HG03064 (cell line): ENCODE measurements at regions not wholly inside any gene's neighbourhood (a gene's known extent, or its start where the extent isn't known, plus 50 kb on each side); places are given as distances from the start of the nearest gene placed in this dataset.

Source experiments
- ATAC-seq: cut with Tn5 transposase; IDR thresholded peaks from one replicate; pipeline ENCODE4 v1.9.1; 2021; ENCODE audit warnings: low read depth; ENCODE audit not compliant: unreplicated experiment

DNA sequence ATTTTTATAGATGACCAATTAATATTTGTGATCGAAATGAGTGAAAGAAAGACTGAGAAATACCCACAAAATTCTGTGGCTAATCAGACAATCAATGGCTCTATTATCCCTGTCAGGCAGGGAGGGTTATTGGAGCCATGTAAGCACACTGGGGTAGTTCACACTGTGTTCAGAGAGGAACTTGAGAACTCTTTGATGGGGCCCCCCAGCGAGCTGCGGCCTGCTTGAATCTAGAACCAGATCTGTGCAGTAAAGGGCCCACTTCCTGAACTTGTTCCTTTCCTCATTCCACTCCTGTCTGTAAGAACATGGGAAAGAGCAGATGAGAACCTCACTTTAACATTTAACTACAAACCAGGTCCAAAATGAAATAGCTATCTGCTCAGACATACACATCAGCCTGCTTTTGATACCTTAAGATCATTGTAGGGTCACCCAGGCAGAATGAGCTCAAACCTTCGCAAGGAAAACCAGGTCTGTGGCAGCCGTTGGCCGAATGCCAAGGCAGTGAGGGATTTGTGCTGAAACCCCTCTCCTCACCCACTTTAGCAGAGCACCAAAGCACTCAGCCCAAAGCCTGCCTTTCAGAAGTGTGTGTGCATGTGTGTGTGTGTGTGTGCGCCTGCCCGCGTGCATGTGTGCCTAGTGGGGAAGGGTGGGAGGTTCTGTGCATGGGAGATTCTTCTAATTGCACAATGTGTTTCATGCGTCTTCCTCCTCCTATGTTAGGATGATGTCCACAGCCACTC, 365.6 kb upstream of the MGMT start:
- ATAC-seq: no peak

DNA sequence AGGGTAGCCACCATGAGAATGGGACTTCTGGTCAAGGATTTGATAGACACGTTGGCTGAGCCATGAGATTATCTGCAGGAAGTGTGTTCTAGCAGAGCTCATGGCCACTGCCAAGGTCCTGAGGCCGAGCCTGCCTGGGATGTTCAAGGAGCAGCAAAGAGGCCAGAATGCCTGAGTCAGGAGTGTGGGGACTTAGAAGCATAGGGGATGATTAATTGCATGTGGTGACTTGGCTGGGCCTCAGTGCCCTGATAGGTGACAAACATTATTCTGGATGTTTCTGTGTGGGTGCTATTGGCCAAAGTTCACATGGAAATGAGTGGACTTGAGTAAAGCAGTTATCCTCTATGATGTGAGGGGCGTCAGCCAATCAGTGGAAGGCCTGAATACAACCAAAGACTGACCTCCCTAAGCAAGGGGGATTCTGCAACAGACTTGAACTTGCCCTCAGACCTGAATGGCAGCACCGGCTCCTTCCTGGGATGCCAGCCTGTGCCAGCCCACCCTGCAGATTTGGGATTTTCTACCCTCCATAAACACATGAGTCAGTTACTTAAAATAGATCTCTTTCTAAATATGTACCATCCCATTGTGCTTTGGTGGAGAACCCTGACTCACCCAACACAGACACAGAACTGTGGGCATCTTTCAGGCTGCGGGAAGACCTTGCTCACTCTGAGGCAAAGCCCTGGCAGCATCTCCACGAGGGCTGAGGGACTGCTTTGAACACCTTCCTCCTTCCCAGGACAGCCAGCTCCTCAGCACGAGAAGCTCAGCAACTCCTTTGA, 363.9 kb upstream of the MGMT start:
- ATAC-seq: no peak

DNA sequence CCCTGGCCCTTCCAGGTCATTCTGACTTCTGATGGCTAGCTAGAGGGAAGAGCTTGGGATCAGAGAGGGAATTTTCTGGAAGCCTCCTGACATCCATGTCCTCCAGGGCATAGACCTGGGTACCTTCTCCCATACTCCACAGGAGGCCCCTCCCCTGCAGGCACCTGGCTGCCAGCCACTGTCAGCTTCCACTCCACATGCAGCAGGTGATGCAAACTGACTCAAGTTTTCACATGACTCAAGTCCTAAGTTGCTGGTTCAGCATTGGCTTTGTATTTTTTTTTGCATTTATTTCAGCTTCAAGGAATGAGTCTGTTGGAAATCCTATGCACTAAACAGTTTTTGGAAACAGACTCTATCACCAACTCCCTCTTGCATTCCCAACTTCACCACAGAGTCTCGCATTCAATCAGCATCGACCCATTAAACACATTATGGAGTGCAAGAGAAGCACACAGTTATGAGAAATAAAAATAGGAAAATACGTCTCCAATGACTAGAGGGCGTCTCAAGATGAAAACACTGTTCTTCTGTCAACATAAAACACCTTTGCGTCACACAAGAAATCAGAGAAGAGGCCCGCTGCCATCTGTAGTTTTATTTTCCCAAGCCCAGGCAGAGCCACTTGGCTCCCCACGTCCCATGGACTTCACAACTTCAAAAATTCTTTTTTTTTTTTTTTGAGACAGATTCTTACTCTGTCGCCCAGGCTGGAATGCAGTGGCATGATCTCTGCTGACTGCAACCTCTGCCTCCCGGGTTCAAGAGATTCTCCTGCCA, 362.6 kb upstream of the MGMT start:
- no peak for ATAC-seq

DNA sequence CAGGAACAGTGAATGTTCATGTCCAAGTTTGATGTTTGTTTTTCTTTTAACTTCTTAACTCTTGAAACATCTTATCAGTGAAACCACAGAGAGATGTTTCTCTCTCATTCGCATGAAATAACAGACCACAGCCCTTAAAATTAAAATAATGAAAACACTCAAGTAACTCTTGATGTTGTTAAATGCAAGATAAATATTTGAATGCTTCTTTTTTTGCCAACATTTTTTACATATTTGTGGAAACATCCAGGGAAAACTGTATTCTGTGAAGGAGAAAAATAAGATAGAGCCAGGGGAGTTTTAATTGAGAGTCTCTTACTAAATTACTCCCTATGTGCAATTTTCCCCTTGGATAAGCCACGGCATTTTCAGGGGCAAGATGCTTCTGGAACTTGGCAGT, 361.8 kb upstream of the MGMT start:
- ATAC-seq: no peak

DNA sequence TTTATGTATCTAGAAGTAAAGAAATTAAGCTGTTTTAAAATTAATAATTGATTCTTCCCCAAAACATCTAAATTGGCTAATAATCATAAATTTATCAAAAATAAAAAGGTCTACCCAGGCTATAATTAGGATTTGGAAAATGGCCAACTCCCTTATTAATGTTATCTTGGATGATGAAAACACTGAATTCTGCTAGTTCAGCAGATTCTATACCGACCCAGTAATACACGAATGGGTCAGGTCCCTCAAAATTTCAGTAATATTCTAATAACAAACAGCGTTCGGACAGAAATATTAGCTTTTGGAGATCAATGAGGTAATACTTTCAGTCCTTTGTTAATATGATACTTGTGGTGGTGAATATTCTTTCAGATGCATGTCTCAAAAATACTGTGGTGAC, 360.7 kb upstream of the MGMT start:
- no peak for ATAC-seq

DNA sequence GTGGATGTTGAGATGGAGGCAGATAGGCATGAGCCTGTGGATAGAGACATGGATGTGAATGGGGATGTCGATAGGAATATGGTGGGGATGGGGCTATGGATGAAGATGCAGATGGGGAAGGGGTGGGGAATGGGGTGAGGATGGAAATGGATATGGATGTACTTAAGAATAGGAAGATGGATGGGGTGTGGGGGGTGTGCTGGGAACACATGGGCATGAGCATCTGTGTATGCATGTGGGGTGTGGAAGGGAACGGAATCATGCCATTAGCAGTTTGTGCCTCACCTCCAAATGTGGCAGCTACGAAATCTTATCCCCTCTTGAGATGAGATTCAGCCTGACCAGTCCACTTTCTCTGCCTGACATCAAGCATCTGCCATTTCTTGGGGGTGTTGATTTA, 359.5 kb upstream of the MGMT start:
- no peak for ATAC-seq

DNA sequence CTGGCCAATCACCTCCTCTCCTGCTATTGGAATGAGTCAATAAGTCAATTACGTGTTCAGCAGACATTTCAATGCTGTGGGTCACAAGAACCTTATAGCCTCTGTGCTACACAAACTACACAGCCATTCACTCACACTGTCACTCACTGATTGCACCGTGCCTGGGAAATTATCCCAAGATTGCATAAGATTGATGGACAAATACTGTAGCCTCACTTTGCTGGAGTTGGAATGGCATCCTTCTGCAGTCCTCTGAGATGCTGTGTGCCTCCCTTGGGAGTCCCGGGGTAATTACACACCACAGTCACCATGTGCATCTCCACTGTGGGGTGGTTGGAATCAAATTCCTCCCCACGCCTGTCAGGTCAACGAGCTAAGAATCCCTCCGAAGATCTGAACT, 358.7 kb upstream of the MGMT start:
- no peak for ATAC-seq

DNA sequence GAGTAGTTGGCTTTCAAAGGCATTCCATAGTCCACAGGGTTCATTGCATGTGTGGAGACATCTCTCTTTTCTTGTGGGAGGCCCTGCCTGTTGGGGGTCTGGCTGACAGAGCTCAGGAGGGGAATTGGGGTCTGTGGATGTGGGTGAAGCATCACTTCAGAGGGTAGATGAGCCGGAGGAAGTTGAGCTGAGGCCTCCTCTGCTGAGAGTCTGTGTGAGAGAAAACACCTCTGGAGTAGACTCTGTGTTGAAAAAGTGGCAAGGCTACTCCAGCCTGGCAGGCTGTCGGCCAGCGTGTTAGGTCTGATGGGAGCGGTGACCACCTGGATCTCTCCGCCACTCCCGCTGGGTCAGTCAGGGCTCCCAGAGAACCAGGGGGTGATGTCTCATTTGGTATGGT, 358.0 kb upstream of the MGMT start:
- ATAC-seq: no peak

DNA sequence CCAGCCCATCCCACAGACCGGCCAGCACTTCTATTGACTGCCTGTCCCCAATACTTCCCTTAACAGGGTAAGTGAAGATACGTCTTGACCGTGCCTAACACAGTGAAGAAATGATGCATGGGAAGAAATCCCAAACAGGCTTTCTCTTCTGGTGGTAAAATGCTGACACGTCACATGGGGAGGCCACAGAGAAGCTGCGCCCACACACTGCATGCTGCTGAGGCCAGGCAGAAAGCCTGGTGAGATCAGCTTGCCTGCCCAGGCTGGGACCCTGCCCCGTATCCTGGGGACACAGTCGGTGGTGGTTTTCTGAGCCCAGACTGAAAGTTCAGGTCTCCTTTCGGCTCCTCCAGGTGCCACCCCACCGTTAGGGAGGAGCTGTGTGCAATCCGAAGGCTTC, 356.3 kb upstream of the MGMT start:
- no peak for ATAC-seq

DNA sequence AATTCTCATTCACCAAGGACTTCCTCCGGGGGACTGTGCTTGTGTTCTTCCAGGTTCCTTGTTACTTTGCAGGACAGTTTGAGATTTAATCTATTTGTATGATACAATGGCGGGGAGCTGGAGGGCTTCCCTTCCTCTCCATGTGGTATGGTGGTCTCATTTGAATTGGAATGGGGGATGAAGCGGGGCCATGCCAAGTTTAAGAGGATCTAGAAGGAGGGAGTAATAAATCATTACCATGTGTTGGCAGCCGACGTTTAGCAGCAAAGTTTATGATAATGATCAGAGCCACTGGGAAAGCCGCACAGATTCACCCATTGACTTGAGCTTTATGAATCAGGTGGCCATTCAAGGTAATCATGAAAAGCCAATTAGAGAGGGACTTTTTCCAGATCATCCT, 355.1 kb upstream of the MGMT start:
- no peak for ATAC-seq

DNA sequence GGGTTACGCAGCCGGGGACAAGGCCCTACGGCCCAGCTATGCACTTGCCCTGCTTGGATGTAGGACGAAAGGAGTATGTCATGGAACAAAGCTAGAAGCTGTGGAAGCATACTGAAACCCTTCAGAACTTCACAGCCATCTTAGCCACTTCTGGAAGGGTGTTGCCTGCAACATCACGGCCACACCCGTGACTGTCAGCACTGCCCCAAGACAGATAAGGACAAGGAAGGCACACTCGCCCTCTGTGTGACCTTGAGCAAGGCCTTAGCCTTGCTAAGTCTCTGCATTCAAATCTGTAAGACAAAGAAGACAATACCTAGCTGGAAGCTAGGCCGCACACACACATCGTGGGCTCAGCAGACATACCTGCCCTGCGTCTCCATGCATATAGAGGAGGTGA, 352.5 kb upstream of the MGMT start:
- ATAC-seq: no peak

DNA sequence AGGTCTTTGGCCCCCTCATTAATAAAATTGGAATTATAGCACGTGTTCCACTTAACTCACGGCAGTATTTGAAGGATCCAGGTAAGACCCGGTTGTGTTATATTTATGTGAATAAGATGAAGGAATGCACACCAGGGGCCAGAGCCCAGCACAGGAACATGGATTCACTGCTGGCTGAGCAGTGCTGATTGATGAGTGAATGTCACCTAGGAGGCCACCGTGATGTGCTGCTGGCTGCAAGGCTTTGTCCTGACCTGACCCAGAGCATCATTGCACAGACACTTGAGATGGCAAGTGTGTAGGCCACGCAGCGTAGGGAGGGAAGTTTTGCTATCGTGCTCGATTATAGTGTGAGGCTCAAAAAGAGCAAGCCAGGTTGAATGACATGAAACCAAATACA, 350.7 kb upstream of the MGMT start:
- ATAC-seq: no peak

DNA sequence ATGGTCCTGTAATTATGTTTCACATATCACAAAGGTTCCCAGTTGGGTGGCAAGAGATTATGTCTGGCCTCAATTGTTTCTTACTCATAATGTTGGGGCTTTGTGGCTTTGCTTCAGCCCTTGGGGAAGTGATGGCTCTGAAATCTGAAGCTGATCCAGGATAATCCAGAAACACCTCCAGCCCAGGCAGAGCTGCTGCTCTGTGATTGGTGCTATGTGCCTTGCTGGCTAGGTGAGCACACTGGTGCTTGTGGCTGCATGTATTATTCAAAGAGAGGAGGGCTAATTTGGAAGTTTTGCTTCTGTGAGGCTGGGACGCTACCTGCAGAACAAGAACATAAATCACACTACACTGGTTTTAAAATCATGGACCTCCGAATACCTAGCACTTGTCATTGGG, 346.6 kb upstream of the MGMT start:
- no peak for ATAC-seq

DNA sequence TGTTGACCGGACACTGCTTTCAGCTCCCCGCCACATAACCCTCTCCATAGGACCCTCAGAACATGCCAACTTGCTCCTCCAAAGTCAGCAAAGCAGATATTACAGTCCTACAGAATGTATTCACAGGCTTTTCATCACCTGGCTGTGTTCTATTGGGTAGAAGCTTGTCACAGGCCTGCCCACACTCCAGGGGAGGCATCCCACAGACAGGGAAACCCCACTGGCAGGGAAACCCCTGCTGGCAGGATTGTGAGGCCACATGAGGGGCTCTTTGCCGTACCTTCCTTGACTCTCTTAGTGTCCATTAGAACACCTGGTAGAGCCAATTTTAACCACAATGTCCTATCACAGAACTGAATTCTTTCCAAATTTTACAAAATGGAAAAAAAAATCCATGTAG, 344.2 kb upstream of the MGMT start:
- ATAC-seq: no peak

DNA sequence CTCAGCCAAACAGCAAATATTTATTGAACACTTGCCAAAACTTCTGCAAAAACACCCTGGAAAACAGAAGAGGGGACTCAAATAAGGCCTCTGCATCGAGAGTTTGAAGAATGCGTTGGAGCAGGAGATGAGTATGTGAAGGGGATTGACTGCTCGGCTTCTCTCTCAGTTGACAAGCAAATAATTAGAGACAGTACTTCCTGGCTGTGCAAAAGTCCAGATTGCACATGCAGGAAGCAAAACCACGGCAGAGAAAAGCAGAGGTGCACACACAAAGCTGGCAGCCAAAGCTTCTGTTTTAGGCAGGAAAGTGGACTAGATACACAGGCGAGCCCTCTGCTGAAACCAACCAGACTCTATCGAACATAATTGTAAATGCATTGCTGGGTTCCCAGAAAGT, 343.6 kb upstream of the MGMT start:
- ATAC-seq: no peak

DNA sequence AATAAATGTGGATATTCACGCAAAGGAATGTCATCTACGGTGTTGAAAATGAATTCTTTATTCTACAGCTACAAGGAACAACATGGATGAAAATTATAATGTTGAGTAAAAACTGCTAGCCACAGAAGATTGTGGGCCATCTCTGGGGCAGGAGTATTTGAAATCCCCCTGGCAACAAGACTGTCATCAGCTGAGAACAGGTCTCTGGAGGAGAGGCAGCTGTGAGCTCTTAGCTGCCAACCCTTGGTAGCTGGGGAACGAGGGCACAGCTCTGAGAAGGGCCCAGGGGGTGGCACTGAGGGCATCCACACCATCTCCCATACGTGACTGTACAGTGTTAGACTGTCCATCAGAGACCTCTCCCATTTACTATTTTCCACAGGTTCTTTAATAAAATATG, 340.1 kb upstream of the MGMT start:
- no peak for ATAC-seq

DNA sequence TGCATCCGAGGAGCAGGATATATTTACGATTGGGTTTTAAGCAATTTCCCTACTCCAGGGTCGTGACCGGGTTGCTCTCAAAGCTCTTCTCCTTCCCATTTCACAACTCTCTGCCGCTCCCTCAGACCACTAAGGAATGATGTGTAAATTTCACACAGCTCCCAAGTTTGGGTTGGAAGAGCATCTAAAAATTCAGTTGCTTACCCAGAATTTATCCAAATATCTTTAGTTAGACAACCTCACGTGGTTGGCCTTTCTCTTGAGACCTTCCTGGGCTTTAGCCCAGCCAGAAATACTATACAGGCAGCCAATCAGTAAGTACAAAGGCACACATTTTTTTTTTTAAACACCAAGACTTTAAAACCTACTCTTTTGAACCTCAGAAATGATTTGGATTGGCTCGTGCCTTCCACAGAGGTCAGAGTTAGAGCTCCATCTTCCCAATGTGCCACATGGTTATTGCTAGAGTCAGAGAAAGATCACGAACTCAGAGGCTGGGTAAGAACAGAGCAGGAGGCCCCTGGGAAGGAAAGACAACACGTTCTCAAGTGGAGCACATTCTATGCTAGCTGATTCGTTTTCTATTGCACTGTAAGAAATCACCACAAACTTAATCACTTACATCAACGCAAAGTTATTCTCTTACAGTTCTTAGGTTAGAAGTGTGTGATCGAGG, 335.4 kb upstream of the MGMT start:
- ATAC-seq: no peak

DNA sequence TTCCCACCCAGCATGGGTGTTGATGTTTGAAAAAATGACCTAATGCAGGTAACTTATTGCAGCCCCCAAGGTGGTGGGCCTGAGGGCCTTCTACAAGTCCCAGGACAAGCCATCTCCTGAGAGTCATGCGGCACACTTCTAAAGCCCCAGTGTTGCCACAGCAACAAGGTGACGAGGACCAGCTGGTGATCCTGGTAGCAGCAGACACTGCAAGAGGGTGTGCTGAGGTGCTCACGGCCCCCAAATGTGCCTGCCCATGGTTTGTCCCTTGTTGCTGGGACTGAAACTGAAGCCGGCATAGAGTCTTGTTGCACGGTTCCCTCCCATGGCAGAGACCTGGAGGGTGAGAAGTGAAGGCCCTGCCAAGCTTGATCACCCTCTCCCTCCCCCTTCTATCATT, 333.2 kb upstream of the MGMT start:
- ATAC-seq: no peak

DNA sequence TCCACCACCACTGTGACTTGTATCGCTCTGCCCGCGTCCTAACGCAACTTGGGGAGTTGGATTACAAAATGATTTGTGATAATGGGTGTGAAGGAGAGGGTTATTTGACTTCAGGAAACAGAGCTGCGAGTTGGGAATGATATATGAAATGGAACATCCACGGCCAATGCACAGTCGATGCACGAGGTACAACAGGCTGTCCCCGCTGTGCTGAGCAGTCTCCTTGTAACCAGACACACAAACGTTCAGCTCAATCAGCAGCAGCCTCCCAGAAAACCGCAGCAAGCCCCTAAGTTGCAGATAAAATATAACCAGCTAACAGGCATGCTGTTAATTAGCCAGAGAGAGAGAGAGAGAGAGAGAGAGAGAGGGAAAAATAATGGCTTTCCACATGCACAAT, 332.7 kb upstream of the MGMT start:
- ATAC-seq: no peak

DNA sequence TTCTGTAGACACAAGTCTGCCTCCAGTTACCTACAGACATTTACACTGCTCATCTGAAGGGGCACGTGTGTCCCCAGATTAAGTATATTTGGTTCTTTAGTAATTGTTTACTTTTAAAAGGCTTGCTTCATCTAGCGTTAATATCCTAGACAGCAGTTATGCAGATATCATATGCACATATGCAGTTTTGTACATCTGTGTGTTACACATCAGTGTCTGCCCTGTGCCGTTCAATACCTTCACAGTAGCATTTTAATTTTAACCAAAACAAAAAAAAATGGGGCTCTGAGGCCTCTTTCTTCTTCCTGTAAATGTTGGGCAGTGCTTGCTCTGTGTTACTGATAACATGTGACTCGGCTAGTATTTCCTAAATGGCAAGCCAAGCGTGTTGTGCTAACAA, 331.4 kb upstream of the MGMT start:
- no peak for ATAC-seq

DNA sequence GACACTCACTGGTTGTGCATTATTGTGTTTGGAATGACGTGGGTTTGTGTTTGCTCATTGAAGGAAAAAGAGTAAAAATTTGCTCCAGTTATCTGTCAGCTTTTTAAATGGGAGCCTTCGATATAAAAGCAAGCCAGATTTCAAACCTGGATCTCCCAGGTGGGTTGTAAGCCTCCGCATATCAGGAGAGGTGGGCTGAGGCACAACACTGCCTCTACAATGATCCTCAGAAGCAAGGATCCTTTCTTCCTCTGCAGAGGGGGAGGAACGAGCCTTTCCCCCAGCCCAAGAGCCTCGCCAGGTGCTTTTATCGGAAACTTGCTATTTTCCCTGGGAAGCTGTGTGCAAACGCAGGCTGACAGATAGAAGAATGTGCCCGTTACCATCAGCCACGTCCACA, 331.0 kb upstream of the MGMT start:
- no peak for ATAC-seq
